GM08714 (cell line): ENCODE measurements at regions not wholly inside any gene's neighbourhood (a gene's known extent, or its start where the extent isn't known, plus 50 kb on each side); places are given as distances from the start of the nearest gene placed in this dataset.
A peak's percentile ranks its signal among the peaks of the same experiment; 100 is the strongest.

ENCODE experiments used
- H3K4me3 ChIP-seq: fragments of 200-500 bp; sonication (Bioruptor generic); 2 replicates; pipeline ENCODE4 v1.5.1; 2014; ENCODE audit warnings: mild to moderate bottlenecking, low read length, inconsistent platforms
- ZNF274 ChIP-seq: IDR thresholded peaks from 2 replicates; pipeline ENCODE4 v1.6.1; 2012; ENCODE audit warnings: mild to moderate bottlenecking, low read depth, low read length

DNA sequence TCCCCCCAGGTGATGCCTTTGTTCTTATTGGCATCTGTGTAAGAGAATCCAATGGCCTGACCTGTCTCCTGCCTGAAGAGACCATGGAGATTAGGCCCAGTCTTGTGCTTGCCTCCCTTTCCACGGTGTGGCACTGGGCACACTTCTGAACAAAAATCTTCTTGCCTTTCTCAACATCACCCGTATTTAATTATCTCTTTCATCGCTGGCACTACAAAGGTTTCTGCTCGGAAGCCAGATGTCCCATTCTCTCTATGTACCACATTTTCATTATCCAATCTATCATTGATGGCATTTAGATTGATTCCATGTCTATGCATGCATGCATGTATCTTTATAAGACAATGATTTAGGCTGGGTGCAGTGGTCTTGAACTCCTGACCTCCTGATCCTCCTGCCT, 74.3 kb downstream of the SLC25A15 start:
- H3K4me3 ChIP-seq, result no peak overlapping the region
- TF ChIP-seq ZNF274, result no peak

DNA sequence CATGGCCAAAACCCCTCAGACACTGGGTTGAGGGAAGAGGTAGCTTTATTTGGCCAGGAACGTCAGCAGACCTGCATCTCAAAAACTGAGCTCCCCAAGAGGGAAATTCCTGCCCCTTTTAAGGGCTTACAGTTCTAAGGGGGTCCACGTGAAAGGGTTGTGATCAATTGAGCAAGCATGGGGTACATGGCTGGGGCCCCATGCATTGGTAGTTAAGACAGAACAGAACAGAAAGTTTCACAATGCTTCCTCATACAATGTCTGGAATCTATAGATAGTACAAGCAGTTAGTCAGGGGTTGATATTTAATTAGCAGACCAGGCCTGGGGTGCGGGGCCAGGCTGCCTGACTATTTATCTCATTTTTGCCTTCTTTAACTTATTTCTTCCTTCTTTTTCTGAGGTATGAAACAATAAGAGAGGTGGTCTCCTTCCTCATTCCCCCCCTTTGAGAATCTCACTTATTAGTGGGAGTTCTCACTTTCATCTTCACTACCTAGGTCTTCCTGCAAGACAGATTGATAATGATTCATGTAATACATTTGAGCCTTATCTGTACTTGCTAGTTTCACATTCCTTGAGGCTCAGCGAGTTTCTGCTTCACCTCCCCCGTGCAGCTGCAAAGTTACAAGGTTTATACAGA, 84.8 kb downstream of the SLC25A15 start:
- H3K4me3 ChIP-seq, result no peak overlapping the region
- peak; percentile 72 for TF ChIP-seq ZNF274

DNA sequence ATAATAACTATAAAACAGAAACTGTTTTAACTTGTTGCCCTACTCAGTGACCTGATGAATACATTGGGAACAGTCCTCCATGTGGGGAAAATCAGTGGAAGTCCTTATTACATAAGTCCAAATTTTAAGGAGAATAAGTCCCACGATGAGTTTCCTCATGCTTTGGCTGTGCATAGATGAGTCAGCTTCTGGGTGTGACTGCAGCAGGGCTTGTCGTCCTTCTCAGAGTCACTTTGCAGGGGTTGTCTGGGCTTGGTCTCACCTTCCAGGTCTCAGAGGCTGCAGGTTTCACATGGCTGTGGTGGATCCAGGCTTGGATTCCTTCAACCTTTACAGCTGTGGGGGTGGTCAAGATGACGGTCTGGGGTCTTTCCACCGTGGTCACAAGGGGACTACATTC, 85.6 kb downstream of the SLC25A15 start:
- TF ChIP-seq ZNF274, result no peak
- no peak overlapping the region for H3K4me3 ChIP-seq

DNA sequence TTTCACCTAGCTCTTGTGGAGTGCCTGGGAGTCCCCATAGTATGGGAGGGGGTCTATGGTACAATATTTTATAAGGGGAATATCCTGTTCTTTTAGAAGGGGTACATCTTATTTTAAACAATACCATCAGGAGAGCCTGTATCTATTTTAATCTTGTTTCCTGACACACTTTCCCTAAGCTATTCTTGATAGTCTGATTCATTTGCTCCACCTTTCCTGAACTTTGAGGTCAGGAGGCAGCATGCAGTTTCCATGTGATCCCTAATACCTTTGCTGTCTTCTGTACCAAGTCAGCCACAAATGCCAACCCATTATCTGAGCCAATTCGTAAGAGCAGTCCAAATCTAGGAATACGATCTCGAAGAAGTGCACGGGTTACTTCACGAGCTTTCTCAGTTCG, 86.2 kb downstream of the SLC25A15 start:
- TF ChIP-seq ZNF274, result no peak
- H3K4me3 ChIP-seq, result no peak overlapping the region

DNA sequence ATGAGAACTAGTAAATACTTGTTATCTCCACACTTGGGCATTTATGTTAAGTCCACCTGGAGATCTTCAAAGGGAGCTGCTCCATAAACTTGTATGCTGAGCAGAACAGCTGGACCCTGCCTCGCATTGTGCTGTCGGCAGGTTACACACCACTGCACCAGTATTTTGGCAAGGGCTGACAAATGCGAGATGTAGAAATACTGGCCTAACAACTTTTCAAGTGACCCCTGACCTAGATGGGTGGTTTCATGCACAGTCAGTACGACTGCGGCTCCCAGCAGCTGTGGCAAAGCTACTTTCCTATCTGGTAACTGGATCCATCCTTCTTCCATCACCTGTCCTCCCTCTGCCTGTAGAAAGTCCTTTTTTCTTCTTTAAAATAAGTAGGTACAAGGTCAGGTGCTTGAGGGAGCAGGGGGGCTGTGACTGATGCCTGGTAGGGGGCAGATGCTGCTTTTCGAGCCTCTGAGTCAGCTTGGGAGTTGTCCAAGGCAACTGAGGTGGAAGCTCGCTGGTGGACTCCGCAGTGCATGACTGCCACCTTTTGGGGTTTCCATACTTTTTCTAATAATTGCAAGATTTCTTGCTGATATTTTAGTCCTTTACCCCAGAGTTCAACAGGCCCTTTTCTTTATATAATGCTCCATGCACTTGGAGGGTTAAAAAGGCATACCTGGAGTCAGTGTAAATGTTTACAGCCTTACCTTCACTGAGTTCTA, 86.8 kb downstream of the SLC25A15 start:
- TF ChIP-seq ZNF274, result no peak
- no peak overlapping the region for H3K4me3 ChIP-seq

DNA sequence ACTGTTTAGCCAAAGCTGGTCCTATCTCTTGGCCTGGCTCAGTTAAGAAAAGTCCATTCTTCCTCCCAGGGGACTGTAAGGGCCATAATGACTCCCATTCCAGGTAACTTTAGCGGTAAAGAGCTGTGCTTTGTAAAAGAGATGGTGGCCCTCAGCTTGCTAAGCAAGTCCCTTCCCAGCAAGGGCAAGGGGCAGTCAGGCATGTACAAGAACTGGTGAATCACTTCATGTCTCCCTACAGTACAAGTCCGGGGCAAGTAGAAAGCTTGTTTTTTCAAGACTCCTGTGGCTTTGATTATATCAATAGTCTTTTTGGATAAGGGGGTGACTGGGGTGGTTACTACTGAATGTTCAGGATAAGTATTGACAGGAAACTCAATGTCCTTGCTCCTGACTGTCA, 88.9 kb downstream of the SLC25A15 start:
- no peak for TF ChIP-seq ZNF274
- H3K4me3 ChIP-seq, result no peak overlapping the region

DNA sequence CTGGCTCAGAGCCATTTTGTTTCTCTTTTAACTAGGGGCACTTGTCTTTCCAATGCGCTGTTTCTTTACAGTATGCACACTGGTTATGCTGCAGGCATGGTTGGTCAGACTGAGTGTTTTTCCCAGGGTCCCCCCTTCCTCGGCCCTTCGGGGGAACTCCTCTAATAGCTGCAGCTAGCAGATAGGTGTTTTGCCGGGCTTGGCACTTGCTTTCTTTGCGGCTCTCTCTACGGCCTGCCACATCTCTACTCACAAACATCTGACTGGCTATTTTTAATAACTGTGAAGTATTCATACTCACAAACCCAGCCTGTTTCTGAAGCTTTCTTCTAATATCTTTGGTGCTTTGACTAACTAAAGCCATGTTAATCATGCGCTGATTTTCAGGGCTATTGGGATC, 89.4 kb downstream of the SLC25A15 start:
- no peak overlapping the region for H3K4me3 ChIP-seq
- no peak for TF ChIP-seq ZNF274
